ENCODE measurements at regions not wholly inside any gene's neighbourhood (a gene's known extent, or its start where the extent isn't known, plus 50 kb on each side); places are given as distances from the start of the nearest gene placed in this dataset.

GRCh38 chr10:33048223-33048622 lies 90.2 kb upstream of the ITGB1 start:
- no peak overlapping the region for H3K4me3 ChIP-seq (ENCODE audit: low read length)
- TF ChIP-seq, protein P1, sequence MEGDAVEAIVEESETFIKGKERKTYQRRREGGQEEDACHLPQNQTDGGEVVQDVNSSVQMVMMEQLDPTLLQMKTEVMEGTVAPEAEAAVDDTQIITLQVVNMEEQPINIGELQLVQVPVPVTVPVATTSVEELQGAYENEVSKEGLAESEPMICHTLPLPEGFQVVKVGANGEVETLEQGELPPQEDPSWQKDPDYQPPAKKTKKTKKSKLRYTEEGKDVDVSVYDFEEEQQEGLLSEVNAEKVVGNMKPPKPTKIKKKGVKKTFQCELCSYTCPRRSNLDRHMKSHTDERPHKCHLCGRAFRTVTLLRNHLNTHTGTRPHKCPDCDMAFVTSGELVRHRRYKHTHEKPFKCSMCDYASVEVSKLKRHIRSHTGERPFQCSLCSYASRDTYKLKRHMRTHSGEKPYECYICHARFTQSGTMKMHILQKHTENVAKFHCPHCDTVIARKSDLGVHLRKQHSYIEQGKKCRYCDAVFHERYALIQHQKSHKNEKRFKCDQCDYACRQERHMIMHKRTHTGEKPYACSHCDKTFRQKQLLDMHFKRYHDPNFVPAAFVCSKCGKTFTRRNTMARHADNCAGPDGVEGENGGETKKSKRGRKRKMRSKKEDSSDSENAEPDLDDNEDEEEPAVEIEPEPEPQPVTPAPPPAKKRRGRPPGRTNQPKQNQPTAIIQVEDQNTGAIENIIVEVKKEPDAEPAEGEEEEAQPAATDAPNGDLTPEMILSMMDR (conservative IDR thresholded peaks at IDR 0.05; ENCODE audit: low read depth, low read length) = no peak
- DNase-seq (ENCODE audit: low read depth) = no peak

- TF ChIP-seq, protein P1 (conservative IDR thresholded peaks at IDR 0.05; ENCODE audit: low read depth, low read length) = no peak
- H3K4me3 ChIP-seq (ENCODE audit: low read length) = no peak overlapping the region
- DNase-seq (ENCODE audit: low read depth) = no peak
Measured at GRCh38 chr10:33047655-33048054, 89.6 kb upstream of the ITGB1 start.

GRCh38 chr10:33046792-33047191 lies 88.8 kb upstream of the ITGB1 start:
- H3K4me3 ChIP-seq (ENCODE audit: low read length) = no peak overlapping the region
- no peak for DNase-seq (ENCODE audit: low read depth)
- TF ChIP-seq, protein P1 (conservative IDR thresholded peaks at IDR 0.05; ENCODE audit: low read depth, low read length) = no peak

DNA sequence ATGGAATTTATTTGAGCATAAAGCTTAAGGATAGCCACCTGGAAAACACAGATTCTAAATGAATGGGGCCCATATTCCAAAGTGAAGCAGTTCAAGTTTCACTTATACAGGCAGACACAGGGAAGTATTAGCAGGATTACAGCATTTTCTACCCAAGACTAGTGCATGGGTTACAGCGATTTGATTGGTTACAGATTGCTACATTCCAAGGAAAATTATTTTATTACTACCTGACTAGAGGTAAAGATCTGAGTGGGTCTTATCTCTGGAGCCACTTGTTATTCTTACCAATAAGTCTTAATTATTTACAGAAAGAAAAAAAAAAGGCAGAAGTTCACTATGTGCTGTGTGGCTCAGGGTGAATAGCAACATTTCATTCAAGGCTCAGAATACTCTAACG lies 87.4 kb upstream of the ITGB1 start:
- no peak for DNase-seq (ENCODE audit: low read depth)
- H3K4me3 ChIP-seq (ENCODE audit: low read length) = no peak overlapping the region
- TF ChIP-seq, protein P1 (conservative IDR thresholded peaks at IDR 0.05; ENCODE audit: low read depth, low read length) = no peak

- H3K4me3 ChIP-seq (ENCODE audit: low read length) = no peak overlapping the region
- TF ChIP-seq, protein P1 (conservative IDR thresholded peaks at IDR 0.05; ENCODE audit: low read depth, low read length) = no peak
- DNase-seq (ENCODE audit: low read depth) = no peak
Measured at GRCh38 chr10:33042565-33042964, 84.5 kb upstream of the ITGB1 start.

- H3K4me3 ChIP-seq (ENCODE audit: low read length) = no peak overlapping the region
- no peak for DNase-seq (ENCODE audit: low read depth)
- TF ChIP-seq, protein P1 (conservative IDR thresholded peaks at IDR 0.05; ENCODE audit: low read depth, low read length) = no peak
Measured at GRCh38 chr10:33041783-33042437, 83.9 kb upstream of the ITGB1 start.

GRCh38 chr10:33040436-33040835 lies 82.4 kb upstream of the ITGB1 start:
- H3K4me3 ChIP-seq (ENCODE audit: low read length) = no peak overlapping the region
- TF ChIP-seq, protein P1 (conservative IDR thresholded peaks at IDR 0.05; ENCODE audit: low read depth, low read length) = no peak
- DNase-seq (ENCODE audit: low read depth) = no peak
